Uterus (tissue), 3 donors: ENCODE measurements at regions not wholly inside any gene's neighbourhood (a gene's known extent, or its start where the extent isn't known, plus 50 kb on each side); places are given as distances from the start of the nearest gene placed in this dataset.
A peak's percentile ranks its signal among the peaks of the same experiment; 100 is the strongest.

Experiments used
- DNase-seq, 2 donors: peaks; one replicate each; pipeline ENCODE4 v3.0.0-alpha.2; 2019 to 2020
- H3K27ac ChIP-seq, 2 donors: fragments of 200-600 bp; sonication (generic); 1 replicate in 1 of 2; 2 replicates in 1 of 2; pipeline ENCODE4 v1.5.1; 2016 to 2018
- H3K27me3 ChIP-seq, 2 donors: fragments of 200-600 bp; sonication (generic); one replicate each; pipeline ENCODE4 v1.5.1; 2018 to 2019; ENCODE audit warnings: control low read depth in 1 of 2
- H3K36me3 ChIP-seq, 2 donors: fragments of 200-600 bp; sonication (generic); one replicate each; pipeline ENCODE4 v1.5.1; 2019; ENCODE audit warnings: control low read depth in 1 of 2
- H3K4me1 ChIP-seq, 2 donors: fragments of 200-600 bp; sonication (generic); one replicate each; pipeline ENCODE4 v1.5.1; 2018 to 2019; ENCODE audit warnings: control low read depth in 1 of 2
- H3K4me3 ChIP-seq, 2 donors: fragments of 200-600 bp; sonication (generic); 1 replicate in 1 of 2; 2 replicates in 1 of 2; pipeline ENCODE4 v1.5.1; 2018 to 2019; ENCODE audit warnings: mild to moderate bottlenecking in 1 of 2
- H3K9me3 ChIP-seq, 2 donors: fragments of 200-600 bp; sonication (generic); one replicate each; pipeline ENCODE4 v1.5.1; 2019; ENCODE audit warnings: control low read depth in 1 of 2
- CTCF ChIP-seq, 4 experiments: fragments of 200-600 bp in 2 of 4; fragments of 450-650 bp in 2 of 4; sonication (generic) in 2 of 4; IDR thresholded peaks; one replicate each; pipeline ENCODE4 v1.5.1; 2016 to 2019; ENCODE audit warnings: antibody characterized with exemption in 4 of 4, mild to moderate bottlenecking in 2 of 4, moderate library complexity in 1 of 4
- POLR2A ChIP-seq, 2 donors: fragments of 450-650 bp; IDR thresholded peaks; one replicate each; pipeline ENCODE4 v1.6.1; 2016; ENCODE audit warnings: antibody characterized with exemption in 2 of 2, mild to moderate bottlenecking in 1 of 2, moderate library complexity in 1 of 2
- intact Hi-C: fragments of 100-400 bp; cut with DNase I; formaldehyde crosslinking; loops from one replicate; pipeline ENCODE4 v1.15.1; 2023; ENCODE audit warnings: low total_unique reads
- donor health status: DM: yes; HTN: yes; CAD: no.

DNA sequence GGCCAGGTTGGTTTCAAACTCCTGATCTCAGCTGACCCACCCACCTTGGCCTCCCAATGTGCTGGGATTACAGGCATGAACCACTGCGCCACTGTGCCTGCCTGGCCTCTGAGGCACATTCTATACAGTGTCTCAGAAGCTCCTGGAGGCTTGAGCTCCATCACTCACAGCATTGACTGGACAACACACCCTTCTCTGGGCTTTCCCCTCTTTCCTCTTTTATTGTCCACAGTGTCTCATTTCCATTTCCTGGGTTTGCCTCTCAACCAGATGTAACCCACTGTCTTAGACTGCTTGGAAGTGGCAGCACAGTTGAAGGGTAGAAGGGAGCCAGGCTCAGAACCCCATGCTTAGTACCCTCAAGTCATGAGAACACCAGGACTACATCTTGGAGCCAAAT is 208.1 kb downstream of the MTX2 start:
- intact Hi-C loops: loop anchor here (10.0 kb wide), 1 partner anchor 77 kb away; no protein-coding TSS in a partner anchor
- Histone ChIP-seq H3K36me3 (no peaks in the 10 kb centered on the region), H3K4me1 (no peaks in the 10 kb centered on the region), H3K27me3 (no peaks in the 10 kb centered on the region), H3K27ac (no peak overlapping the region), H3K9me3 (no peaks in the 10 kb centered on the region), H3K4me3 (no peak overlapping the region)
- TF ChIP-seq CTCF (IDR thresholded peaks at IDR 0.05) (no peak), POLR2A (IDR thresholded peaks at IDR 0.05) (no peak)
- DNase-seq: no peak

DNA sequence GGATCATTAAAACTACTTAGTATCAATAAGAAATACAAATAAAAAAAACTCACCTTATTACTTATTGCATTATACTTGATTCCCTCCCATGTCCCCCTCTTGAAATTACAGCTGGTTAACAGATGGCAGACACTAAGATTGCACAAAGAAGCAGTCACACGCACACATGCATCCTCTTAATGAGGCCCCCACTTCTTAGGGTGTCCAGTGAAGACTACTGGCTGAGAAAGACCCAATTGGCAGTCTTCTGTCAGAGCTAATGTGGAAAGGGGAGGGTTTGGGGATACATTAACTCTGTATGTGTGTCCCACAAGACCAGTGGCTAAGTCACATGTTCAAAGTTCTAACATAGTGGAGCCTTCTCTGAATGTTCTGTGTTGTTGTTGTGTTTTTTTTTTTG is 210.7 kb downstream of the MTX2 start:
- intact Hi-C loops: loop anchor here (10.0 kb wide), 1 partner anchor 75 kb away; no protein-coding TSS in a partner anchor
- TF ChIP-seq CTCF (IDR thresholded peaks at IDR 0.05) (no peak), POLR2A (IDR thresholded peaks at IDR 0.05) (no peak)
- no peaks in the 10 kb centered on the region for H3K36me3 ChIP-seq
- no peak overlapping the region for H3K4me3 ChIP-seq
- no peaks in the 10 kb centered on the region for H3K9me3 ChIP-seq
- no peaks in the 10 kb centered on the region for H3K27me3 ChIP-seq
- no peak for DNase-seq
- H3K4me1 ChIP-seq: no peaks in the 10 kb centered on the region
- H3K27ac ChIP-seq: no peak overlapping the region

GRCh38 chr2:176482107-176482506 is 212.9 kb downstream of the MTX2 start:
- peak overlapping the region; percentile 10 to 53 for H3K27ac ChIP-seq
- no peaks in the 10 kb centered on the region for H3K4me1 ChIP-seq
- H3K9me3 ChIP-seq: no peaks in the 10 kb centered on the region
- no peak for DNase-seq
- intact Hi-C loops: no loop called here
- no peaks in the 10 kb centered on the region for H3K27me3 ChIP-seq
- TF ChIP-seq POLR2A (IDR thresholded peaks at IDR 0.05): no peak
- no peak for TF ChIP-seq CTCF (IDR thresholded peaks at IDR 0.05)
- H3K36me3 ChIP-seq: no peaks in the 10 kb centered on the region
- H3K4me3 ChIP-seq: no peak overlapping the region

- H3K27ac ChIP-seq: no peak overlapping the region
- no peak overlapping the region for H3K4me3 ChIP-seq
- intact Hi-C loops: no loop called here
- H3K36me3 ChIP-seq: no peaks in the 10 kb centered on the region
- DNase-seq: no peak
- TF ChIP-seq POLR2A (IDR thresholded peaks at IDR 0.05) (no peak), CTCF (IDR thresholded peaks at IDR 0.05) (no peak)
- no peaks in the 10 kb centered on the region for H3K9me3 ChIP-seq
- no peaks in the 10 kb centered on the region for H3K27me3 ChIP-seq
- peaks cover 0 to 5% of the 10 kb centered on the region in 2 donors for H3K4me1 ChIP-seq
Observed at GRCh38 chr2:176483476-176483875, 214.2 kb downstream of the MTX2 start.

- H3K27ac ChIP-seq: no peak overlapping the region
- intact Hi-C loops: no loop called here
- no peaks in the 10 kb centered on the region for H3K36me3 ChIP-seq
- no peak for DNase-seq
- no peaks in the 10 kb centered on the region for H3K9me3 ChIP-seq
- no peak for TF ChIP-seq POLR2A (IDR thresholded peaks at IDR 0.05)
- TF ChIP-seq CTCF (IDR thresholded peaks at IDR 0.05): no peak
- H3K4me1 ChIP-seq: peaks cover 0 to 11% of the 10 kb centered on the region in 2 donors
- no peak overlapping the region for H3K4me3 ChIP-seq
- no peaks in the 10 kb centered on the region for H3K27me3 ChIP-seq
Observed at GRCh38 chr2:176483901-176484568, 214.8 kb downstream of the MTX2 start.
